NCI-H526 (cell line): ENCODE measurements at regions not wholly inside any gene's neighbourhood (a gene's known extent, or its start where the extent isn't known, plus 50 kb on each side); places are given as distances from the start of the nearest gene placed in this dataset.
A peak's percentile ranks its signal among the peaks of the same experiment; 100 is the strongest.

Experiments used
- DNase-seq, 2 experiments: peaks; one replicate each; lab custom pipeline; 2025; lab: John Stamatoyannopoulos, UW

DNA sequence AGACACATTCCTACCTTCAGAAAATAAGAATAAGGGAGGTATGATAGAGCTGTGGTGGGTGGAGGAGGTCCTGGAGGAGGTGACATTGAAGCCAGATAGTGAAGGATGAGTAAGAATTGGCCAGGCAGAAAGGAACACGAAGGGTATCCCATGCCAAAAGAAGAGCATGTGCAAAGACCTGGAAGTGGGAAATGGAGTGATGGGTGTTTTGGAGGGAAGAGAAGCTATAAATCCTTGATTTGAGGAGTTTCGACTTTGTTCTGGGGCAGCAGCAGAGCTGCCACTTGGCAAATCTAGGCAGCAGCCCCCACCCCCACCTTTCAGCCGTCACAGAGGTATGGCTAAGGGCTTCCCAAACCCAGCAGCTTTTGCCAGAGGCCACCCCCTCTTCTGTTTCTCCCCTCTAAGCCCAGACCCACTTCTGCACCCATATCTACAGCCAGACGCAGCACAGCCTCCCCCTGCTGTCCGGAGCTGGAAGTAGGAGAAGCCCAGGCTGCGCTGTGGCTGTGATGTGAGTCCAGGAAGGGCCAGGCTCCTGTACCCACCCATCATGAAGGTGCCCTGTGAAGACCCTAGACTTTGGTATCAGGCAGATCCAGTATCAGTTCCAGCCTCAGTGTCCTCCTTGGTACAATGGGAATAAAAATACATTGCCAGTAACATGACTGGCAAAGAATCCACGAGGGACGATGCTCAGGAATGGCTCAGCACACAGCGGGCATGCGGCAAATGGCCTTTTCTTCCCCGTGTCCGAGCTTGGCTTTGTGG, 188.7 kb upstream of the LINGO1 start:
- DNase-seq, result peak; percentile 9 to 83

DNA sequence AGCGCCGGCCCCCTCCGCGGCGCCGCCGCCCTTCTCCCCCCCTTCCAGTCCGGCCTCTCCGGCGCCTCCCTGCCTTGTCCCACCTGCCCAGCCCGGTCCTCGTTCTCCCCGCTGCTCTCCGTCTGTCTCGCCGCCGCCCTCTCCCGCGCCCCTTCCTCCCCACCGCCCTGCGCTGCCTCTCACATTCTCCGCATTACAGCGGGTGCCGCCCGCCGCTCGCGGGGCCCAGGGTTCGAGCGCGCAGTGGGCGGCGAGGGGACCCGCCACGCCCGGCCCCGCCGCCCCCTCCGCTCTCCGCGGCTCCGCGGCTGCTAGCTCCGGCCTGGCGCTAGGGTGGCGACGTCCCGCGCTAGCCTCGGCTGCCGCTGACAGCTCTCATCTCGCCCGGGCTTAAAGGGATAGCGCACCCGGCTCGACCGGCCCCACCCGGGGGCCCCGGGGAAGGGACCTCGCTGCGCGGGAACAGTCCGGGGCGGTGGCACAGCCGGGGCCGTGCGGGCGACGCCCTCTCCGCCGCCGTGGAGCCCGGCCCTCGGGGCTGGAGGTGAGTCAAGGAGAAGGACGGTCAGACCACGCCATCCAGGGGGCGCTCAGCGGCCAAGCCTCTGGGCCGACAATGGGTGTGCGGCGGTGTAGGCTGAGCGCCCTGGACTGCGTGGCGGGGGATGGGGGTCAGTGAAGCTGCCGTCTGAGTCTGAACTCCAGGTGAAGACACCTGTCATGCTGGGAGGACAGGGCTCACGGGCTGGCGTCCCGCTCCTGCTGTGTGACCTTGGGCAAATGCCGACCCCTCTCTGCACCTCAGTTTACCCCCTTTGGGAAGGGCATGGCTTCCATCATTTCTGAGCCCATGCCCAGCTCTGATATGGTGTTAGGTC, 187.4 kb upstream of the LINGO1 start:
- DNase-seq, result peak in 1 of 2 experiments; percentile 89

DNA sequence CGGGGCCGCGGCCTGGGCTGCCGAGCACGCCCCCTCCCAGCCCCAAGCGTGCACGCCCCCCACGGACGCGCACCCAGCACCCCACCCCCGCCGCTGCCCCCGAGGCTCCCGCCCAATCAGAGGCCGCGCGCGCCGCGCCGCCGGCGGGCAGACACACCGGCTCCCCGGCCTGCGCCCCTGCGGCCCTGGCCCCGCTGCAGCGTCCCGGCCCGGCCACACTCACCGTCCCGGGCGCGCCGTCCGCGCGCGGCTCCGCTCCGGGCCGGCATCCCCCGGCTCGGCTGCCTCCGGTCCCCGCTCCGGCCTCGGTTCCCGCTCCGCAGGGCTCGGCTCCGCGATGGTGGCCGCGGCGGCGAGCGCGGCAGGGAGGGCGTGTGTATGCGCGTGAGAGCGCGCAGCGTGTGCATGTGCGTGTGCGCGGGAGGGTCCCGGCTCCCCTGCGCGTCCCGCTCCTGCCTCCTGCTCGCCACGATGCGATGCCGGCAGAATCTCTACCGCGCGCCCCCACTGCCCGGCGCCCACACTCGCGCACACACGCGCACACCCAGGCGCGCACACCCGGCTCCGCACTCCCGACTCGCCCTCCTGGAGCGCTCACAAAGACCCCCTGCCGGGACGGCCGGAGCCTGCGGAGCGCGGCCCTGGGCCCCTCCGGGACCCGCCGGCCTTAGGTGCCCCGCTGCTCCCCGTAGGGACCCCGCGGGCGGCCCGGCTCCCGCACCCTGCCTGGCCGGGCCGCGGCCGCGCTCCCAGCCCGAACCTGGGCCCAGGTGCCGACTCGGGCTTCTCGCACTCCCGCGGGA, 186.5 kb upstream of the LINGO1 start:
- DNase-seq, result peak in 1 of 2 experiments; percentile 83

DNA sequence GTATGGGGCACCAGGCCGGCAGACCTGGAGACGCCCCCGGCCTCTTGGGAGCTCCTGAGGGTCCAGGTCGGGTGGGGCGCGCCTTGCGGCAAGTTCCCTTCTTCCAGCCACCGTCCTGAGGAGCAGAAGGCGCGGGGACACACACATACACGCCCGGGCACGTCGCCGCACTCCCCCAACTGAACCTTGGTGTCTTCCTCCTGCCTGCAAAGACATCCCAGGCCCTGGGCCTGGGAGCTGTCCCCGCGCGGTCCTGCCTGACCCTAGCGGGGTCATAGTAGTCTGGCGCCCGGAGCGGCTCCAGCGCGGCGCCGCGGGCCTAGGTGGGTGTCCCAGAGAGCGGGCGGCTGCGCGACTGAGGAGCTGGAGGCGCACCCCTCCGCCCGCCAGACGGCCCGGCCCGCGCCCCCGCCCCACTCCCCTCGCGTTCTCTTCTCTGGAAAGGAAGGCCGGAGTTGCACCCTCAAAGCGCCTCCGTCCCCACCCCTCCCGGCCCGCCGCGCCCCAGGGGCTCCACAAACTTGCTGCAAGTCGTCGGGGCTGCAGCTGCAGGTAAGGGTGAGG, 185.9 kb upstream of the LINGO1 start:
- no peak for DNase-seq

DNA sequence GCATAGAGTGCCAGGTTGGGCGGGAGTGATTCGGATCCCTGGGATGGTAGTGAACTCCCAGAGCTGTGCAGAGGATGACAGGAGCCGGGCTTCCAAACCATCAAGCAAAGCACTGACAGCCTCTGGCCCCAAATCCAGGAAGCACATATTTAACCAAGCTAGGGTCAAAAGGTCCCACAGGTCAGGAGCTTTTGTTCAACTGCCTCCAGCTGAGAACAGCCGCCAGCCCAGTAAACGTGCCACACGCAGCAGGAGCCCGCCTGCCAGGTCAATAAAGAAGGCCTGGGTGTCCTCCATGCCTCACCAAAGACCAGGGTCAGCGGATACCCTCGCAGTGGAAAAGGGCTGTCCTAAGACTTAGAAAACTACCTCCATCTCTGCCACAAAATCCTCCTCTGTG, 184.7 kb upstream of the LINGO1 start:
- no peak for DNase-seq

DNA sequence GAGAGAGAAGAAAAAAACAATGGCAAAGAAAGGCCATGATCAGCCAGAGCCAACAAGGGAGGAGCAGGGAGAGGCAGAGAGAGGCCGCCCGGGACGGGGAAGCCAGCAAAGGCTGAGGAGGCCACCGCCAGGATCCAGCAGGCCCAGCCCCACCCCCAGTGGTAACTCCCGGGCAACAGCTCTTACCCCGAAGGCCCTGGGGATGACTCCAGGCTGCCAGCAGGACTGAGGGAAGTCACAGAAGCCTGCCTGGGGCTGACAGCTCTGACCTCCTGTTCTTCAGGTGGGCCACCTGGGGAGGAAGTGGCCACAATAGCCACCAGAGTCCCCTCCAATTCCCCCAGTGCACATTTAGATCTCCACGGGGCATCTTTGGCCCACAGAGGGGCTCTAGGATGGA, 184.3 kb upstream of the LINGO1 start:
- peak in 1 of 2 experiments; percentile 34 for DNase-seq

DNA sequence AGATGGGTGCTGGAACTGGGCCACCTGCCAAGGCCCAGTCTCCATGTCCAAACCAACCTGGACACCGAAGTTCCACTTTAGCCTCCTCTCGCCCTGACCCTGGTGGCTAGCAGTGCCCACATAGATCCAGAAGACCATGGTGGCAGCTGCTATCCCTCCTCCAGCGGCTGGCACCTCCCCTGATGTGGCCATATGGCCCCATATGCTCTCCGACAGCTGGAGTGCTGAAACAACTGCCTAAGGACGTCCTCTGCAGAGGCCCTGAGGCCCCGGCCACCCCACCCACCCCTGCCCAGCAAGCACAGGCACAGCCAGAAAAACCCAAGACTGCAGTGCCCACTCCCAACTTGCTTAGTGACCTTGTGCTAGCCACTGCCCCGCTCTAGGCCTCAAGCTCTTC, 182.3 kb upstream of the LINGO1 start:
- DNase-seq, result no peak

DNA sequence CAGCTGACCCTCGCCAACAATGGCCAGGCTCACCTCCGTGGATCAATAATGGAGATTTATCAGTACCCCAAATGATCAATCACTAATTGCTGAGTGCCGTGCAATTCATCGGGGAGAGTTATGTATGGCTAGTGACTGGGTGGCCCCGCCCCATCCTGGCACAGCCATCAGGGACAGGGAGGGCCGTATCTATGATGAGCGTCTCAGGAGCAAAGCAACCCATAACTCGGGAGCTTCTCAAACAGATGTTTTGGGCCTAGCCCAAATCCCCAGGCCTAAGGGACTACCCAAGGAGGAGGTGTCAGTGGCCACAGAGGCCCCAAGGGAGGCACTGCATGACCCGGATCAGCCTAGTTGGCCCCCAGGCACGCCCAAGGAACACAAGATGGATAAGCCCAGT, 180.0 kb upstream of the LINGO1 start:
- no peak for DNase-seq

DNA sequence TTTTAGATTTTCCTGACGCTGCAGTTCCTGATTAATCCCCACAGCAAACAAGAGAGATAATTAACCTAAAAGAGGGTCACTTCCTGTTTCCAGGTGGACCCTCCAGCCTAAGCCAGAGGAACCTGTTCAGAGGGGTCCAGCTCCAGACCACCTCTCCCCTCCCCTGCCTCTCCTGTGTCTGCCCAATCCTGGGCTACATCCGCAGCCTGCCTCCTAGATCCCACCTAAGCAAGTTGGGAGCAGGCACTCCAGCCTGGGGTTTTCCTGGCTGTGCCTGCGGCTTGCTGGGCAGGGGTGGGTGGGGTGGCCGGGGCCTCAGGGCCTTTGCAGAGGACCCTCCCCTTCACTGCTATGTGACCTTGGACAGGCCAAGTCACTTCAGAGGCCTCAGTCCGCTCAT, 178.6 kb upstream of the LINGO1 start:
- DNase-seq, result no peak

DNA sequence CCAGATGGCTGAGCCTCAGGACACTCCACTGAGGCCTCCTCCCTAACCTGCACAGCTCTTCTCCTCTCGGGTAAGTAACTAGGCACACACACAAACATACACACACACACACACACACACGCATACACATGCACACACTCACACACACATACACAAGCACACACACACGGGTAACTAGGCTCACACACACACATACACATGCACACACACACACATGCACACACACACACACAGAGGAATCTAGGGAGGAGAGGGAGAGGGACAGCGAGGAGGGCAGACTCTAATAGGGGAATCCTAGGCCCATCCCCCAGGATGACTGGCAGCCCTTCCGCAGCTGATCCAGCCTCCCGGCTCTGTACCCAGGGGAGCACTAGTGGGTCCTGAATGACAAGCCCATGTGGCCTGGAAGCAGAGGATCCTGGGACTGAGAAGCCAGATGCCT, 177.4 kb upstream of the LINGO1 start:
- peak; percentile 40 to 62 for DNase-seq

DNA sequence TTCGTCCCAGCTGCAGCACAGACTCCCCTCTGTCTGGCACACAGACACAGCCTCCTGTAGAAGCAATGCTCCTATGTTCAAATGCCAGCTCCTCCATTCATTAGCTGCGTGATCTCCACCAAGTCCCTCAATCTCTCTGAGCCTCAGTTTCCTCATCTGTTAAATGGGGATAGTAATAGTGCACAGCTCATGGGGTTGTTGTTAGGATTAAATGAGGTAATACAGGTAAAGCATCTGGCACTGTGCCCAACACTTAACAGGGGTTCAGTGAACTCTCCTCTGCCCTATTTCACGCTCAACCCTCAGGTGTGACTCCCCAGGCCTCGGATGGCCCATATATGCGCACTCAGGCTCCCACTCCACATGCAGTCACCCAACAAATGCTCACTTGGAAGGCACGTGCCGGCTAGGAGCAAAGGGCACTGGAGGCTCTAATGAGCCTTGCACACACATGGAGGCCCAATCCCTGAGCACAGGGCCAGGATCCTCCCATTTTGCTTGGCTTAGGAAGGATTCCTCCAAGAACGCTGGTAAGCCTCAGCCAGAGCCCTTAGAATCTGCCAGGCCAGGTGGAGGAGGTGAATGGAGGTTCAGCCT, 176.0 kb upstream of the LINGO1 start:
- no peak for DNase-seq

DNA sequence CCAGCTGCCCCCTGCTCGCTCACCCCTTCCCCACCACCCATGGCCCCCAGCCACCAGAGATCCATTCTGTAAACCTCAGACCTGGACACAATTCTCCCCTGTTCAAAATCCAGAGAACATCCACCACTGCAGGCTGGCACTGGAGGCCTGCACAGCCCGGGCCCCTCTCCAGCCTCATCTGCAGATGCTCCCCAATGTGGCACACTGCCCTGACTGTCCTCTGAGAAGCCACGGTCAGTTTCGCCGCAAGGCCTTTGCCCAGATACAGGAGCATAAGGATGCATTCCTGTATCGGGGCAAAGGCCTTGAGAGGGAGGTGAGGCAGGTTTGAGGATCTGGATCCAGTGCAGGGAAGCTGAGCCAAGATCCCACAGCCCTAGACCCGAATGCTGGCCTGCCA, 175.4 kb upstream of the LINGO1 start:
- DNase-seq, result no peak

DNA sequence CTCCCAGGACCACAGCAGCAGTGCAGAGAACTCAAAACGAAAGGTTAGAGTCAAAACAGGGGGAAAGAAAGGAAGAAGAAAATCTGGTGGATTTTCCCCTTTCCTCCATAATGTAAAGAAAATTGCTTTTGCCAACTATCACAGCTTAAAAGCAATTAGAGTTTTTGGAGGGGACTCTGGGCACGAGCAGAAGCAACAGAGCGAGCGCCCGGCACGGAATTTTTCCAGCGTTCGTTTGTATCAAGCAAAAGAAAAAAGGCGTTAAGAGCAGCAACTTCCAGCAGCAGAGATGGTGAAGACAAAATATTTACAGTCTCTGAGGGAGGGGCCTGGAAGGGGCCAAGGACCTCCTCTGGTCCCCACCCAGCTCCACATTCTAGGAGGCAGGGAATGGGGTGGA, 174.9 kb upstream of the LINGO1 start:
- DNase-seq, result no peak

DNA sequence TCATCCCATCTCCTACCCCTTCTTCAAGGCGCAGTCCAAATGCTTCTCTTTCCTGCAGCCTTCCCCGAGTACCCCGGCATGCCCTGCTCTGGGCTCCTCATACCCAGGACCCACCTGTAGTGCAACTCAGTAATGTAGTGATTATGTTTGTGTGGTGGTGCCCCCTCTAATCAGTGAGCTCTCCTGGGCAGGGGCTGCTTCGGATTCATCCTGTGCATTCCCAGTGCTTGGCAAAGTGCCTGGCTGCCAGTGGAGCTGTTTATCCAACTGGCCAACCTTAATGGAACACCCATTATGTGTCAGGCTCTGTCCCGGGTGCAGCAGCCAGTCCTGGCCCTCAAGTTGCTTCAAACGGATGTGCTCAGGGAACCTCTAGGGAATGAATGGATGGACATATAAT, 174.4 kb upstream of the LINGO1 start:
- no peak for DNase-seq

DNA sequence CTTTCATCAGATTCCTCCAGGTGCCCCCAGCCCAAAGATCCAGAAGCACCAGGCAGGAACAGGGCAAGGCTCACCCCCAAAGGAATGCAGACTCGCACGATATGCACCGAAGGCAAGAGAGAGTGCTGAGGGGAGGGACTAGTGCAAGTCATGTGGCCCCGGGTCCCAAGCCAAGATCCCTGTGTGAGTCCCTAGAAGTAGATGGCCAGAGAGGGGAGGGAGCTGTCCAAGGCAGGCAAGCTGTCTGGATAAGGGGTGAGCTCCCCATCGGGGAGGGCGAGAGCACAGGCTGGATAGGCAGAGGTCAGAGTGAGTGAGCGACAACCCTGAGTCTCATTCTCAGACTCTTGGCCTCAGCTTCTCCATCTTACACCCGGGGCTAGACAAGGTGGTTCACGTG, 171.5 kb upstream of the LINGO1 start:
- no peak for DNase-seq

DNA sequence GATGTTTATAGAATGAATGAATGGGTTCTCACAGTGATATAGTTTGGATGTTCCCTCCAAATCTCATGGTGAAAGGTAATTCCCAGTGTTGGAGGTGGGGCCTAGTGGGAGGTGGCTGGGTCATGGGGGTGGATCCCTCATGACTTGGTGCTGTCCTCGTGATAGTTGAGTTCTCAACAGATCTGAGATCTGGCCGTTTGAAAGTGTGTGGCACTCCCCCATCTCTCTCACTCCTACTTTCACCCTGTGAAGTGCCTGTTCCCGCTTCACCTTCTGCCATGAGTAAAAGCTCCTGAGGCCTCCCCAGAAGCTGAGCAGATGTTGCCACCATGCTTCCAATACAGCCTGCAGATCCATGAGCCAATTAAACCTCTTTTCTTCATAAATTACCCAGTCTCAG, 170.8 kb upstream of the LINGO1 start:
- no peak for DNase-seq

DNA sequence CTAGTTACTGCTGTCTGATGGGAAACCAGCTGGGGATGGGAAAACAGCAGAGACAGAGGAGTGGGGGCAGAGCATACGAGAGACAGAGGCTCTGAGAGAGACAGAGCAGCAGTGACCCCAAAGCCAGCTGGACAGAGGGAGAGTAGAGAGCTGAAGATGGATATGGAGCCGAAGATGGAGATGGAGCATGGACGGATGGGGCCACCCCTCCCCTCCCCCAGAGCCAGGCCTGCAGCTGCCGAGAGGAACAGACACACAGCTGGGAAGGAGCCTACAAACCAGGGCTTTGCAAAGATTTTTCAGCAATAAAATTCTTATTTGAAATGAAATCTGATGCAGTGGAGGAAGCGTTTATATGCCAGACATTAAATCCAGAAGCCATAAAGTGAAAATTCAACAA, 167.6 kb upstream of the LINGO1 start:
- DNase-seq, result no peak

DNA sequence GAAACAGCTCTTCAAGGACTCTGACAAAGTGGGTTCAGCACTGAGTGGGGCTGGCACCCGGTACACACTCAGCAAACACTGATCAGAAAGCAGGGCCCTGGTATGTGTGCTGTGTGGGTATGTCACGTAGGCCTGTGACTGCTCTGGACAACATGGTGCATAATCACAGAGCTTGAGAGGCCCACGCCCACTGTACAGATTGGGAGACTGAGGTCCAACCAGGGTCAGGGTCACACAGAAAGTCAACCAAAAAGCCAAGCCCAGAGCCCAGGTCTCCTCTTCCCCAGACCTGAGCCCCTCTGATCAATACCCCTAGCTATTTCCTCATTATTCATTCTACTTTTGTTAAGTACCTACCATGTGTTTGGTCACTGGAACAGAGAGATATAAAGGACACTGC, 166.1 kb upstream of the LINGO1 start:
- no peak for DNase-seq

DNA sequence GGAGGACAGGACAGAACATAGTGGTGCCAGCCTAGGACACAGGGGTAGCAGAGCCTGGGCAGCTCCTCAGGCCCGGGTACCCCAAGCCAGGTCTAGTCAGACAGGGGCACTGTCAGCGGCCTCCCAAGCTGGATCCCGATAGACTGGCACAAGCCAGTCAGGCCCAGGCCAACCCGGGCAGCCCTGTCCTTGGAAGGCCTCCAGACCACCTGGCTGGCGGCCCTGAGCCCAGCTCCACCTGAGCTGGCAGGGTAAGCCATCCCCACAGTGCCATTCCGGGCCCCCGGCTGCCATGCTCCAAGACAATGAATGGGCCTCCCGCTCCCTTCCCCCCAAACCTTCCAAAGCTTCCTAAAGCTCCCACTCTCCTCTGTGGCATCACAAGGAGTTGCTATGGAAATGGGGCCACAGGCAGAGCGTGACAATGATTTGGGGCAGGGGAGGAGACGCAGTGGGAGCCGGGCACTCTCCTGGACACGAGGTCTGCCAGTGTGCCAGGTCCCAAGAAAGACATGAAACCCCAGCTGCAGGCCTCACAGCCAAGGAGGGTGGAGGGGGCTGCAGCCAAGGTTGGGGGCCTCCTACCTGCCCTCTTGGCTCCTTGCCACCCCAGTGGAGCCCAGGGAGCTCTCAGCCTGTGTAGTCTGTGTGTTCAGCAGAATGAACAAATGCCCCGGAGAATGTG, 165.6 kb upstream of the LINGO1 start:
- no peak for DNase-seq

DNA sequence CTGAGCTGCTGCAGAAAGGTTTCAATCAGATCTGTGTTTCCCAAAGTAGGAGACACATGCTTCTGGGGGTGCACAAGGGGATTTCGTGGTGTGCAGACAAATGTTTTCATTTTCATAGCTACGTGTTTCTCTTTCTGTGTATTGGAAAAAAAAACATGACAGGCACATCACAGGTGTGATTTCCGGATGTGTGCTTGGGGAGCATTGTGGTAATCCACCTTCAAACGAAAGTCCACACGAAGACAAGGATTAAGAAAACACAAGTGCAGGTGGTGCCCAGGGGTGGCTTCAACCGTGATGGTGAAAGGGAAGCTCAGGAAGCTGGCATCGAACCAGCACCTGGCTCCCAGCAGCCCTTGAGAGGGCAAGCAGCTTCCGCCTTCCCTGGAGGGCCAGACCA, 164.6 kb upstream of the LINGO1 start:
- no peak for DNase-seq
